A549 (cell line): ENCODE measurements at regions not wholly inside any gene's neighbourhood (a gene's known extent, or its start where the extent isn't known, plus 50 kb on each side); places are given as distances from the start of the nearest gene placed in this dataset.

Source experiments
- ATAC-seq, 2 experiments: fragments of 200-7000 bp in 1 of 2; fragments of >200 bp in 1 of 2; cut with Nextera tagmentation in 1 of 2; cut with Tn5 transposase in 1 of 2; 3 replicates each; pipeline versions ENCODE4 v1.8.0 to v1.9.1; 2018 to 2020; ENCODE audit warnings: mild to moderate bottlenecking in 1 of 2, moderate library complexity in 1 of 2
- CTCF ChIA-PET: fragments of 300-600 bp; sonication (Branson Sonifier 250); formaldehyde crosslinking; extraction: SDS; loops from one replicate; lab custom pipeline; 2021; ENCODE audit warnings: antibody characterized with exemption, inconsistent platforms; lab: Yijun Ruan, JAX
- POLR2A ChIA-PET: fragments of 350-600 bp; formaldehyde crosslinking; extraction: SDS; loops from one replicate; lab custom pipeline; 2021; ENCODE audit warnings: antibody characterized with exemption, inconsistent platforms; lab: Yijun Ruan, JAX
- DNase-seq, 2 experiments: peaks; one replicate each; pipeline versions ENCODE4 v3.0.0 to v3.0.0-alpha.2; 2011 to 2016; ENCODE audit warnings: low read depth in 1 of 2, low spot score in 1 of 2
- FAIRE-seq: peaks from 2 replicates; lab custom pipeline; 2011; peaks lifted over from hg19 to GRCh38; lab: Jason Lieb, UNC
- H3K27ac ChIP-seq, 2 experiments: fragments of >200 bp; sonication (Bioruptor Twin); formaldehyde crosslinking; 3 replicates each; pipeline ENCODE4 v1.5.1; 2016 to 2017
- H3K4me1 ChIP-seq: fragments of >200 bp; sonication (Bioruptor Twin); formaldehyde crosslinking; 3 replicates; pipeline ENCODE4 v1.6.1; 2016
- H3K4me2 ChIP-seq: fragments of >200 bp; sonication (Bioruptor Twin); formaldehyde crosslinking; 3 replicates; pipeline ENCODE4 v1.6.1; 2016
- H3K4me3 ChIP-seq: fragments of >200 bp; sonication (Bioruptor Twin); formaldehyde crosslinking; 3 replicates; pipeline ENCODE4 v1.5.1; 2016
- H3K9me3 ChIP-seq: fragments of >200 bp; sonication (Bioruptor Twin); formaldehyde crosslinking; 3 replicates; pipeline ENCODE4 v1.6.1; 2016
- BCL3 ChIP-seq: fragments of >200 bp; sonication (Bioruptor Twin); formaldehyde crosslinking; IDR thresholded peaks from 3 replicates; pipeline ENCODE4 v1.6.1; 2016
- BHLHE40 ChIP-seq: IDR thresholded peaks from 2 replicates; pipeline ENCODE4 v1.6.1; 2012; ENCODE audit warnings: low read depth, low read length, inconsistent platforms
- CEBPB ChIP-seq, 2 experiments: fragments of >200 bp in 1 of 2; sonication (Bioruptor Twin) in 1 of 2; formaldehyde crosslinking in 1 of 2; IDR thresholded peaks; 2 replicates each; pipeline ENCODE4 v1.6.1; 2012 to 2016
- E2F6 ChIP-seq: IDR thresholded peaks from 2 replicates; pipeline ENCODE4 v1.6.1; 2012; ENCODE audit warnings: low read depth, borderline replicate concordance
- ELK1 ChIP-seq: fragments of 150-350 bp; IDR thresholded peaks from 2 replicates; pipeline ENCODE4 v1.6.1; 2014; ENCODE audit warnings: low read depth, mild to moderate bottlenecking, low read length
- FOSB ChIP-seq: fragments of 250-450 bp; sonication (Bioruptor Pico); IDR thresholded peaks from 2 replicates; pipeline ENCODE4 v1.5.0; 2020; ENCODE audit warnings: mild to moderate bottlenecking, moderate library complexity
- FOSL2 ChIP-seq, 2 experiments: fragments of 450-650 bp in 1 of 2; fragments of >200 bp in 1 of 2; sonication (Bioruptor Twin) in 1 of 2; formaldehyde crosslinking; IDR thresholded peaks; 2 replicates each; pipeline versions ENCODE4 v1.5.0 to v1.6.1; 2016 to 2020; ENCODE audit warnings: mild to moderate bottlenecking in 1 of 2, moderate library complexity in 1 of 2
- GATA3 ChIP-seq: IDR thresholded peaks from 2 replicates; pipeline ENCODE4 v1.6.1; 2012; ENCODE audit warnings: borderline replicate concordance
- HEYL ChIP-seq: fragments of 250-450 bp; sonication (Bioruptor Pico); IDR thresholded peaks from 2 replicates; pipeline ENCODE4 v1.8.0; 2021; ENCODE audit warnings: mild to moderate bottlenecking, moderate library complexity
- HMGXB4 ChIP-seq: fragments of 250-450 bp; sonication (Bioruptor Pico); IDR thresholded peaks from 2 replicates; pipeline ENCODE4 v1.5.0; 2021; ENCODE audit warnings: mild to moderate bottlenecking, moderate library complexity, borderline replicate concordance
- HOXA7 ChIP-seq: fragments of 250-450 bp; sonication (Bioruptor Pico); IDR thresholded peaks from 2 replicates; pipeline ENCODE4 v1.5.0; 2020; ENCODE audit warnings: mild to moderate bottlenecking, moderate library complexity
- HOXB13 ChIP-seq: fragments of 250-450 bp; sonication (Bioruptor Pico); IDR thresholded peaks from 2 replicates; pipeline ENCODE4 v1.5.0; 2020; ENCODE audit warnings: low read depth, mild to moderate bottlenecking, moderate library complexity
- HOXB5 ChIP-seq: fragments of 250-450 bp; sonication (Bioruptor Pico); IDR thresholded peaks from 2 replicates; pipeline ENCODE4 v1.5.0; 2020; ENCODE audit warnings: mild to moderate bottlenecking, moderate library complexity
- JUNB ChIP-seq: fragments of >200 bp; sonication (Bioruptor Twin); formaldehyde crosslinking; IDR thresholded peaks from 2 replicates; pipeline ENCODE4 v1.6.1; 2016
- KDM1A ChIP-seq: fragments of 200-600 bp; sonication (generic); IDR thresholded peaks from 2 replicates; pipeline ENCODE4 v1.6.1; 2016; ENCODE audit warnings: low read depth, mild to moderate bottlenecking
- KDM5A ChIP-seq: fragments of 200-600 bp; sonication (generic); IDR thresholded peaks from 2 replicates; pipeline ENCODE4 v1.6.1; 2016; ENCODE audit warnings: antibody characterized with exemption, mild to moderate bottlenecking
- MAFK ChIP-seq: fragments of 450-650 bp; IDR thresholded peaks from 2 replicates; pipeline ENCODE4 v1.6.1; 2014; ENCODE audit not compliant: partially characterized antibody
- MAX ChIP-seq: IDR thresholded peaks from 2 replicates; pipeline ENCODE4 v1.6.1; 2012
- NPAS2 ChIP-seq: fragments of 250-450 bp; sonication (Bioruptor Pico); IDR thresholded peaks from 2 replicates; pipeline ENCODE4 v1.8.0; 2022; ENCODE audit warnings: mild to moderate bottlenecking, moderate library complexity, borderline replicate concordance
- PHF8 ChIP-seq: fragments of 200-600 bp; sonication (generic); IDR thresholded peaks from 2 replicates; pipeline ENCODE4 v1.6.1; 2016; ENCODE audit warnings: low read depth, mild to moderate bottlenecking, antibody characterized with exemption, moderate library complexity, borderline replicate concordance
- RFX5 ChIP-seq: fragments of 450-650 bp; IDR thresholded peaks from 2 replicates; pipeline ENCODE4 v1.7.1; 2014; ENCODE audit warnings: antibody characterized with exemption, mild to moderate bottlenecking, moderate library complexity
- SMC3 ChIP-seq: fragments of >200 bp; sonication (Bioruptor Twin); formaldehyde crosslinking; IDR thresholded peaks from 3 replicates; pipeline ENCODE4 v1.6.1; 2018; ENCODE audit warnings: inconsistent platforms
- SREBF2 ChIP-seq: fragments of 450-650 bp; IDR thresholded peaks from 2 replicates; pipeline ENCODE4 v1.6.1; 2014; ENCODE audit warnings: mild to moderate bottlenecking, moderate library complexity
- TFCP2L1 ChIP-seq: fragments of 250-450 bp; sonication (Bioruptor Pico); IDR thresholded peaks from 2 replicates; pipeline ENCODE4 v1.5.0; 2021; ENCODE audit warnings: mild to moderate bottlenecking
- TP53 ChIP-seq: fragments of 250-450 bp; sonication (Bioruptor Pico); IDR thresholded peaks from 2 replicates; pipeline ENCODE4 v1.5.0; 2021; ENCODE audit warnings: mild to moderate bottlenecking, moderate library complexity
- USF2 ChIP-seq: fragments of 450-650 bp; IDR thresholded peaks from 2 replicates; pipeline ENCODE4 v1.6.1; 2014; ENCODE audit warnings: antibody characterized with exemption
- WGBS: methylation state at CpG from one replicate; pipeline ENCODE4 v1.1.6; 2017; ENCODE audit errors: missing lambda C conversion rate; 5-methylcytosine and 5-hydroxymethylcytosine counted together

- FAIRE-seq (no peak), DNase-seq (no peak), ATAC-seq (no peak)
- H3K9me3 ChIP-seq, result no peaks in the 10 kb centered on the region
- no peak overlapping the region for H3K4me3 ChIP-seq
- H3K27ac ChIP-seq, result no peak overlapping the region
- POLR2A ChIA-PET, result interaction anchor here (0.7 kb wide), 1 partner anchor 646 kb away, joined by 3 read pairs; no protein-coding TSS in a partner anchor
- TF ChIP-seq FOSL2 (IDR thresholded peaks at IDR 0.05), result no peak
- no peak for TF ChIP-seq FOSL2 (CRISPR knock-in tag; IDR thresholded peaks at IDR 0.05)
- no peak for TF ChIP-seq HOXB13 (CRISPR knock-in tag)
- TF ChIP-seq HOXA7, result no peak
- TF ChIP-seq KDM1A, result no peak
- no peak for TF ChIP-seq USF2
- TF ChIP-seq HEYL (CRISPR knock-in tag), result no peak
- TF ChIP-seq TFCP2L1 (CRISPR knock-in tag), result no peak
- no peak for TF ChIP-seq TP53 (CRISPR knock-in tag)
- no peak for TF ChIP-seq FOSB (CRISPR knock-in tag)
- TF ChIP-seq SREBF2, result no peak
- no peak for TF ChIP-seq SMC3
- no peak for TF ChIP-seq ELK1
- TF ChIP-seq CEBPB (IDR thresholded peaks at IDR 0.05), result no peak
- no peak for TF ChIP-seq E2F6
- no peak for TF ChIP-seq MAX
- TF ChIP-seq MAFK, result no peak
- TF ChIP-seq JUNB, result no peak
- no peak for TF ChIP-seq BHLHE40
- no peak for TF ChIP-seq BCL3
- TF ChIP-seq PHF8, result no peak
- CTCF ChIA-PET, result interaction anchor here (0.7 to 5.3 kb wide), 8 partner anchors 14 to 980 kb away, joined by 3 to 54 read pairs (median 6); no protein-coding TSS in a partner anchor
- no peak overlapping the region for H3K4me2 ChIP-seq
- H3K4me1 ChIP-seq, result no peaks in the 10 kb centered on the region
- 40% methylated on average over 5 of the region's 5 CpGs for WGBS
Observed at GRCh38 chr10:113452146-113452845, 100.6 kb upstream of the HABP2 start.

- Histone ChIP-seq H3K4me3 (no peak overlapping the region), H3K27ac (no peak overlapping the region), H3K9me3 (no peaks in the 10 kb centered on the region), H3K4me2 (no peak overlapping the region), H3K4me1 (no peaks in the 10 kb centered on the region)
- 54% methylated on average over 6 of the region's 6 CpGs for WGBS
- ChIA-PET POLR2A (no interaction called here), CTCF (interaction anchor here (0.8 to 5.3 kb wide), 21 partner anchors 8 to 994 kb away, joined by 3 to 54 read pairs (median 5); no protein-coding TSS in a partner anchor)
- TF ChIP-seq HOXB5 (CRISPR knock-in tag) (no peak), KDM5A (no peak), GATA3 (no peak), RFX5 (no peak), NPAS2 (CRISPR knock-in tag) (no peak), HMGXB4 (CRISPR knock-in tag) (no peak), FOSL2 (IDR thresholded peaks at IDR 0.05) (no peak), FOSL2 (CRISPR knock-in tag; IDR thresholded peaks at IDR 0.05) (no peak)
- no peak for ATAC-seq
- no peak for DNase-seq
- no peak for FAIRE-seq
Observed at GRCh38 chr10:113453351-113453750, 99.5 kb upstream of the HABP2 start.
